Ovary (tissue), 7 donors: ENCODE measurements at regions not wholly inside any gene's neighbourhood (a gene's known extent, or its start where the extent isn't known, plus 50 kb on each side); places are given as distances from the start of the nearest gene placed in this dataset.

ENCODE experiments used
- DNase-seq, 5 donors: peaks; one replicate each; pipeline ENCODE4 v3.0.0-alpha.2; 2019 to 2020
- H3K27ac ChIP-seq, 2 donors: fragments of 200-600 bp; one replicate each; pipeline versions ENCODE4 v1.5.1 to v1.8.0; 2019 to 2022
- H3K27me3 ChIP-seq: fragments of 200-600 bp; one replicate; pipeline ENCODE4 v1.8.0; 2022
- H3K36me3 ChIP-seq: fragments of 200-600 bp; sonication (generic); one replicate; pipeline ENCODE4 v1.5.1; 2019
- H3K4me1 ChIP-seq: one replicate; pipeline ENCODE4 v1.8.1; 2013; ENCODE audit warnings: mild to moderate bottlenecking, moderate library complexity; ENCODE audit not compliant: insufficient read depth
- H3K4me3 ChIP-seq: fragments of 200-600 bp; sonication (generic); one replicate; pipeline ENCODE4 v1.5.1; 2017
- H3K9me3 ChIP-seq, 2 donors: fragments of 200-600 bp in 1 of 2; sonication (generic) in 1 of 2; one replicate each; pipeline versions ENCODE4 v1.5.1 to v1.8.1; 2013 to 2019; ENCODE audit warnings: mild to moderate bottlenecking in 1 of 2, moderate library complexity in 1 of 2
- EP300 ChIP-seq: sonication (generic); formaldehyde crosslinking; IDR thresholded peaks from one replicate; pipeline ENCODE4 v1.6.1; 2017; ENCODE audit warnings: antibody characterized with exemption
- POLR2A ChIP-seq: fragments of 450-650 bp; IDR thresholded peaks from one replicate; pipeline ENCODE4 v1.6.1; 2017; ENCODE audit warnings: antibody characterized with exemption, mild to moderate bottlenecking, moderate library complexity
- WGBS, 3 donors: extraction: QIAGEN DNeasy Blood & Tissue Kit in 1 of 3; methylation state at CpG; one replicate each; pipeline versions ENCODE4 v1.1.5 to v1.1.7; 2013 to 2017; 5-methylcytosine and 5-hydroxymethylcytosine counted together
- intact Hi-C, 4 donors: fragments of 100-400 bp; cut with DNase I; formaldehyde crosslinking; loops; one replicate each; pipeline versions ENCODE4 v1.11.0 to v1.15.1; 2022 to 2023
- TF ChIP-seq, protein P1 (sequence below), 3 donors: fragments of 450-650 bp in 2 of 3; fragments of 200-600 bp in 1 of 3; IDR thresholded peaks; one replicate each; pipeline versions ENCODE4 v1.5.1 to v1.8.0; 2016 to 2022; ENCODE audit warnings: antibody characterized with exemption in 3 of 3, mild to moderate bottlenecking in 1 of 3
- donor health status: DM: no; HTN: no; CAD: no; lungs with moderate emphysema.
- donor health status: DM: no; HTN: no; CAD: no.
- donor health status: Bipolar disorder and iron deficiency.
- donor health status: DM: no; HTN: no; CAD: no.
- donor health status: DM: yes; HTN: yes; CAD: no.

DNA sequence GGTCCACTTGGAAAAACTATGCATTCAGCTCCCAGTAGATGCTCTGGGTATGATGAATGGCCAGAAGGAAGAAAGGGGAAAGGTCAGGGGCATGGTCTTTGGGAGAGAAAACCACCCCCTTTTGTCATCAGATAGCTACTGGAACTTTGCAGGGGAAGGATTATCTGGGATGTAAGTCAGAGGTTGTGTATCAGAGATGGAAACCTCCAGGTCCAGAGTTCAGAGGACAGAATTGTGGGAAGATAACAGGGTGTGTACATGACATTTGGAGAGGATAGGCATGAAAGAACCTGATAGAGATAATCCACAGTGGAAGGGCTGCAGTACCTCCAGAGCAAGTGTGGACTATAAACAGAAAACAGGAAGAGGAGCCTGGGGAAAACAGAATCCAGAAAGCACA, 262.7 kb downstream of the SPRY1 start:
- DNase-seq, result no peak
- no peak overlapping the region for H3K27ac ChIP-seq
- no peaks in the 10 kb centered on the region for H3K36me3 ChIP-seq
- no peak overlapping the region for H3K4me3 ChIP-seq
- H3K9me3 ChIP-seq, result peaks cover 0 to 3% of the 10 kb centered on the region in 2 donors
- TF ChIP-seq, protein P1, sequence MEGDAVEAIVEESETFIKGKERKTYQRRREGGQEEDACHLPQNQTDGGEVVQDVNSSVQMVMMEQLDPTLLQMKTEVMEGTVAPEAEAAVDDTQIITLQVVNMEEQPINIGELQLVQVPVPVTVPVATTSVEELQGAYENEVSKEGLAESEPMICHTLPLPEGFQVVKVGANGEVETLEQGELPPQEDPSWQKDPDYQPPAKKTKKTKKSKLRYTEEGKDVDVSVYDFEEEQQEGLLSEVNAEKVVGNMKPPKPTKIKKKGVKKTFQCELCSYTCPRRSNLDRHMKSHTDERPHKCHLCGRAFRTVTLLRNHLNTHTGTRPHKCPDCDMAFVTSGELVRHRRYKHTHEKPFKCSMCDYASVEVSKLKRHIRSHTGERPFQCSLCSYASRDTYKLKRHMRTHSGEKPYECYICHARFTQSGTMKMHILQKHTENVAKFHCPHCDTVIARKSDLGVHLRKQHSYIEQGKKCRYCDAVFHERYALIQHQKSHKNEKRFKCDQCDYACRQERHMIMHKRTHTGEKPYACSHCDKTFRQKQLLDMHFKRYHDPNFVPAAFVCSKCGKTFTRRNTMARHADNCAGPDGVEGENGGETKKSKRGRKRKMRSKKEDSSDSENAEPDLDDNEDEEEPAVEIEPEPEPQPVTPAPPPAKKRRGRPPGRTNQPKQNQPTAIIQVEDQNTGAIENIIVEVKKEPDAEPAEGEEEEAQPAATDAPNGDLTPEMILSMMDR (IDR thresholded peaks at IDR 0.05), result no peak
- TF ChIP-seq POLR2A, result no peak
- TF ChIP-seq EP300, result no peak
- no peaks in the 10 kb centered on the region for H3K4me1 ChIP-seq
- intact Hi-C loops, result no loop called here
- H3K27me3 ChIP-seq, result no peaks in the 10 kb centered on the region

DNA sequence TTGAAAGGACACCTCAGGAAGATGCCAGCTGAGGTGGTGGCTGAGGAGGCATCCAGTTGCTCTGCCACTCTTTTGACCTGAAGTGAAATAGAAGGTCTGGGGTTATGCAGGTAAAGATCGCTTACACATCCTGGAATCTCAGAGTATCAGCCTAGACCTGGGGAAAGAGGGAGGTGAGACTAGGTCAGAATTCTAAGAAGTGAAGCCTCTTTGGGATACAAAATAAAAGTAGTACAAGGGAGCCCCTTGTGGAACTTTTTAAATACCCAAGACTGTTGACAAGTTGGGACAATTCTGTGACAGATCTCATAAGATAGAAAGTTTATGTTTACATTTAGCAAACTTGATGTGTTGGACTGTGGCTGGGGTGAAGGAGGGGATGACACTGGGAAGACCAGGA, 263.1 kb downstream of the SPRY1 start:
- H3K9me3 ChIP-seq, result peaks cover 0 to 3% of the 10 kb centered on the region in 2 donors
- H3K27ac ChIP-seq, result no peak overlapping the region
- no peaks in the 10 kb centered on the region for H3K36me3 ChIP-seq
- no peaks in the 10 kb centered on the region for H3K4me1 ChIP-seq
- 91 to 100% (median 98%) methylated on average over 1 of the region's 1 CpG for WGBS, 3 donors
- DNase-seq, result no peak
- intact Hi-C loops, result no loop called here
- H3K4me3 ChIP-seq, result no peak overlapping the region
- no peaks in the 10 kb centered on the region for H3K27me3 ChIP-seq
- no peak for TF ChIP-seq POLR2A
- TF ChIP-seq, protein P1 (IDR thresholded peaks at IDR 0.05), result no peak
- no peak for TF ChIP-seq EP300

DNA sequence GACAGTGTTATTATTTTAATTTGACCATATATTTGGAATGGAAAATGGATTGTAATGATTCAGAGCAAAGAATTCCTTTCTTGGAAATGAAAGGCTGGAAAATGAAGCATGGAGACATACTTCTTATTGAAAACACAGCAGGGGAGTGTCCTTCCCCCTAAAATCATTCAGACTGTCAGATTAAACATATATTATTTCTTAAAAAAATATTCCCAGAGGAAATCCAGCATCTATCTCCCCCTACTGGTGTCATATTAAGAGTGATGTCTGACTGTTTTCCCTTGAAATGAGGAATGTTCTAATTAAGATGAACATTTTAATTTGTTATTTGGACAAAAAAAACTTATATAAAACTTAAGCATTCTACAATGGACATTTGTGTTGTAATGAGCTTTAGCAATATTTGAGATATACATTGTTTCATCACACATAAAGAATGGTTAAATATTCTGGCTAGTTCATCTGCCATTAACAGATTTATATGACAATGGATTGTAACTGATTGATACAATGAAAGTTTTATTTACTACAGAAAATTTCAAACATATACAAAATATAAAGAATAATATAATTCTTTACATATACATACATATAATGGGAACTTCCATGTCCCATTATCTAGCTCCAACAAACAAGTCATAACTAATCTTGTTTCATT, 264.6 kb downstream of the SPRY1 start:
- Histone ChIP-seq H3K4me1 (no peaks in the 10 kb centered on the region), H3K27ac (no peak overlapping the region), H3K4me3 (no peak overlapping the region), H3K9me3 (peaks cover 0 to 3% of the 10 kb centered on the region in 2 donors), H3K27me3 (no peaks in the 10 kb centered on the region), H3K36me3 (no peaks in the 10 kb centered on the region)
- TF ChIP-seq, protein P1 (IDR thresholded peaks at IDR 0.05), result no peak
- TF ChIP-seq EP300 (no peak), POLR2A (no peak)
- DNase-seq, result no peak
- intact Hi-C loops, result no loop called here

DNA sequence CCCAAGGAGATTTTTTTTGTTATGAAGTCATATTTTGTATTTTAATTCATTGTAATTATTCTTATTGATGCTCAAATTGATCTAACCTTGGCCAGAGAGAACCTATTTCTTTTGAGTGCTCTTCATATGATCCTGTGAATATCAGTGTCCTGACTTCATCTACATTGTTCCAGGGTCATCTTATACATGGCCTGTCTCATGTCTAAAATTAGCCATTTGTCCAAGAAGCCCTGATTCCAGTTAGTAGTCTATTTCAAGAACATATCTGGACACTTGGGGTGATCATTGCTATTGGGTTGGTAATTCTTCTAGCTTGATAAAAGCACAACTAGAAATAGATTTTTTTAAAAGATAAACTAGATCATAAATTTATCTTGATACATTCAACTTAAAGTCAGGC, 266.2 kb downstream of the SPRY1 start:
- H3K36me3 ChIP-seq, result no peaks in the 10 kb centered on the region
- no peak overlapping the region for H3K4me3 ChIP-seq
- H3K4me1 ChIP-seq, result no peaks in the 10 kb centered on the region
- H3K9me3 ChIP-seq, result no peaks in the 10 kb centered on the region
- H3K27me3 ChIP-seq, result no peaks in the 10 kb centered on the region
- intact Hi-C loops, result no loop called here
- no peak for DNase-seq
- TF ChIP-seq EP300, result no peak
- no peak for TF ChIP-seq POLR2A
- TF ChIP-seq, protein P1 (IDR thresholded peaks at IDR 0.05), result no peak
- H3K27ac ChIP-seq, result no peak overlapping the region
